ENCODE measurements at regions not wholly inside any gene's neighbourhood (a gene's known extent, or its start where the extent isn't known, plus 50 kb on each side); places are given as distances from the start of the nearest gene placed in this dataset.
A peak's percentile ranks its signal among the peaks of the same experiment; 100 is the strongest.

GRCh38 chr4:128603081-128603480, 206.4 kb upstream of the JADE1 start:
- no peak for TF ChIP-seq CTCF (conservative IDR thresholded peaks at IDR 0.05; ENCODE audit: low read length)

GRCh38 chr4:128601991-128602695, 207.4 kb upstream of the JADE1 start:
- H3K4me3 ChIP-seq (ENCODE audit: low read length) = no peak overlapping the region
- TF ChIP-seq CTCF (conservative IDR thresholded peaks at IDR 0.05; ENCODE audit: low read length) = no peak
- DNase-seq (ENCODE audit: low read depth) = peak; percentile 37

More at GRCh38 chr4:128603081-128603480, 206.4 kb upstream of the JADE1 start:
- H3K4me3 ChIP-seq (ENCODE audit: low read length) = no peak overlapping the region
- no peak for DNase-seq (ENCODE audit: low read depth)

- TF ChIP-seq CTCF (conservative IDR thresholded peaks at IDR 0.05; ENCODE audit: low read length) = no peak
- peak; percentile 93 for DNase-seq (ENCODE audit: low read depth)
- H3K4me3 ChIP-seq (ENCODE audit: low read length) = no peak overlapping the region
Measured at GRCh38 chr4:128600996-128601871, 208.3 kb upstream of the JADE1 start.

- no peak for TF ChIP-seq CTCF (conservative IDR thresholded peaks at IDR 0.05; ENCODE audit: low read length)
- peak; percentile 12 for DNase-seq (ENCODE audit: low read depth)
- H3K4me3 ChIP-seq (ENCODE audit: low read length) = no peak overlapping the region
Measured at GRCh38 chr4:128600410-128600809, 209.1 kb upstream of the JADE1 start.

GRCh38 chr4:128597500-128597899, 212.0 kb upstream of the JADE1 start:
- DNase-seq (ENCODE audit: low read depth) = no peak
- no peak overlapping the region for H3K4me3 ChIP-seq (ENCODE audit: low read length)
- TF ChIP-seq CTCF (conservative IDR thresholded peaks at IDR 0.05; ENCODE audit: low read length) = no peak

GRCh38 chr4:128596853-128597252, 212.6 kb upstream of the JADE1 start:
- H3K4me3 ChIP-seq (ENCODE audit: low read length) = no peak overlapping the region
- TF ChIP-seq CTCF (conservative IDR thresholded peaks at IDR 0.05; ENCODE audit: low read length) = no peak
- DNase-seq (ENCODE audit: low read depth) = no peak
